ENCODE measurements at regions not wholly inside any gene's neighbourhood (a gene's known extent, or its start where the extent isn't known, plus 50 kb on each side); places are given as distances from the start of the nearest gene placed in this dataset.

DNA sequence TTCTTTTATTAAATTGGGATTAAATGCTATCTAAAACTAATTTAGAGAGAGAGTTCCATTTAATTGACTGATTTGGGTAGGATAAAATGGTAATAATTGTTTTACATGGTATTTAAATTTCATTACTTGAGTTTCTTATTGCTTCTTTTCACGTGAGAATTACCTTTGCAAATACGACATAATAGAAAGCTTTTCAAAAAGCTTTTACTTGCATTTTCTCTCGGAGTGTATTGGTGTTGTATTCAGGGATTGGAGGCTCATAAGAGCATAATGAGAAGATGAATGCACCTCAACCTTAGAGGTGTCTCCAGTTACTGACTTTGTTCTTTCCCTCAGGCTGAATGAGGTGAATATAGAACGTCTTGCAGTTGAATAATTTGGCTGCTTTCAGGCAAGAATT, 67.4 kb upstream of the CPHXL start:
- Histone ChIP-seq H3K9ac (ENCODE audit: low read length) (no peak overlapping the region), H3K4me3 (ENCODE audit: low read length) (no peak overlapping the region)
- no CpG with 5 or more reads among the region's 4 CpGs for WGBS (ENCODE audit: extremely low coverage, insufficient coverage, low lambda C conversion rate)

DNA sequence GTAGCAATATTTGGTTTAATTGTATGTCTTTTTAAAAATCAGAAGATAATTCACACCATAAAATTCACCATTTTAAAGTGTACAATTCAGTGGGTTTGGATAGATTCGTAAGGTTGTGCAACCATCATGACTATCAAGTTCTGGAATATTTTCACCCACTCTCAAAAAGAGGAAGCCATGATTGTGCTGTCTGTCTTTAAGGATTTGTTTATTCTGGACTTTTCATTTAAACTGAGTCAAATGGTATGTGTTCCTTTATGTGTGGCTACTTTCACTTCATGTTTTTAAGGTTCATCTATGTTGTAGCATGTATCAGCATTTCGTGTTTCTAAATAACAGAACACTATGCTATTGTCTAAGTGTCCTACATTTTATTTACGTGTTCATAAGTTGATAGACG, 68.1 kb upstream of the CPHXL start:
- no peak overlapping the region for H2BK15ac ChIP-seq (replicated peaks; ENCODE audit: low read depth)
- H3K4ac ChIP-seq (ENCODE audit: low read depth, low read length), result no peak overlapping the region
- no peak overlapping the region for H3K27ac ChIP-seq (ENCODE audit: low read depth, low read length)
- H3K27me3 ChIP-seq (ENCODE audit: insufficient read depth, low read length, poor library complexity), result no peaks in the 10 kb centered on the region
- H3K18ac ChIP-seq (ENCODE audit: low read length), result no peak overlapping the region
- WGBS (ENCODE audit: extremely low coverage, insufficient coverage, low lambda C conversion rate), result no CpG with 5 or more reads among the region's 4 CpGs
- no peak overlapping the region for H3K4me3 ChIP-seq (ENCODE audit: low read length)
- no peak overlapping the region for H3K56ac ChIP-seq (ENCODE audit: low read length)
- H2AK5ac ChIP-seq (ENCODE audit: low read length), result no peak overlapping the region
- H3K79me1 ChIP-seq (ENCODE audit: low read length), result no peaks in the 10 kb centered on the region
- no peaks in the 10 kb centered on the region for H3K4me1 ChIP-seq (ENCODE audit: control insufficient read depth, low read depth, low read length)
- no peak overlapping the region for H3K9ac ChIP-seq (ENCODE audit: low read length)
- no peak overlapping the region for H3K23ac ChIP-seq (ENCODE audit: low read length)
- no peaks in the 10 kb centered on the region for H3K36me3 ChIP-seq (ENCODE audit: control insufficient read depth, insufficient read depth, low read length)
- no peak overlapping the region for H4K5ac ChIP-seq (ENCODE audit: low read length)
- no peak for DNase-seq
- no peak overlapping the region for H3K4me2 ChIP-seq (ENCODE audit: low read length)
- H4K8ac ChIP-seq (ENCODE audit: low read depth, low read length), result no peak overlapping the region
- H3K79me2 ChIP-seq (ENCODE audit: control insufficient read depth, insufficient read depth, low read length), result no peaks in the 10 kb centered on the region
- H2BK5ac ChIP-seq (ENCODE audit: low read length), result no peak overlapping the region
- H2BK120ac ChIP-seq (ENCODE audit: low read depth, low read length), result no peak overlapping the region

More for the DNA sequence above, 67.4 kb upstream of the CPHXL start:
- Histone ChIP-seq H2AK5ac (ENCODE audit: low read length) (no peak overlapping the region), H2BK15ac (replicated peaks; ENCODE audit: low read depth) (no peak overlapping the region), H2BK120ac (ENCODE audit: low read depth, low read length) (no peak overlapping the region), H3K4me2 (ENCODE audit: low read length) (no peak overlapping the region), H4K8ac (ENCODE audit: low read depth, low read length) (no peak overlapping the region), H3K79me2 (ENCODE audit: control insufficient read depth, insufficient read depth, low read length) (no peaks in the 10 kb centered on the region), H2BK5ac (ENCODE audit: low read length) (no peak overlapping the region), H3K4ac (ENCODE audit: low read depth, low read length) (no peak overlapping the region), H3K79me1 (ENCODE audit: low read length) (no peaks in the 10 kb centered on the region), H3K27ac (ENCODE audit: low read depth, low read length) (no peak overlapping the region), H3K36me3 (ENCODE audit: control insufficient read depth, insufficient read depth, low read length) (no peaks in the 10 kb centered on the region), H3K56ac (ENCODE audit: low read length) (no peak overlapping the region), H3K23ac (ENCODE audit: low read length) (no peak overlapping the region), H4K5ac (ENCODE audit: low read length) (no peak overlapping the region), H3K27me3 (ENCODE audit: insufficient read depth, low read length, poor library complexity) (no peaks in the 10 kb centered on the region), H3K4me1 (ENCODE audit: control insufficient read depth, low read depth, low read length) (no peaks in the 10 kb centered on the region), H3K18ac (ENCODE audit: low read length) (no peak overlapping the region)
- DNase-seq, result no peak

DNA sequence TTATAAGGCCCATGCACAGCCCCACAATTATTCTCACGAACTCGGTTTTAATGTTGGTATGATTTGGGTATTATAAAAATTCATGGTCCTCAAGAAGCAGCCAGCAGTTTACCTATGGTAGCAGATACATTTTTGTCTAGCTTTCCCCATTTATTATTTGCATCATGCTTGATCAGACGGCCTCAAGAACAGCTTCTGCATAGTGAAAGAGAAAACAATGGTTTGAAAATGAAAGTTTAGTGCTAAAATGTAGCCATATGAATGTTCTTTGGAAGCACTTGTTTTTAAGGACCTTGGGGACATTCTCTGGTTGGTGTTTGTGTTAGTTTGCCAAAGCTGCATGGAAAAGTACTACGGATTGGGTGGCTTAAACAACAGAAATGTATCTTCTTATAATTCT, 72.4 kb upstream of the CPHXL start:
- no CpG with 5 or more reads among the region's 4 CpGs for WGBS (ENCODE audit: extremely low coverage, insufficient coverage, low lambda C conversion rate)

DNA sequence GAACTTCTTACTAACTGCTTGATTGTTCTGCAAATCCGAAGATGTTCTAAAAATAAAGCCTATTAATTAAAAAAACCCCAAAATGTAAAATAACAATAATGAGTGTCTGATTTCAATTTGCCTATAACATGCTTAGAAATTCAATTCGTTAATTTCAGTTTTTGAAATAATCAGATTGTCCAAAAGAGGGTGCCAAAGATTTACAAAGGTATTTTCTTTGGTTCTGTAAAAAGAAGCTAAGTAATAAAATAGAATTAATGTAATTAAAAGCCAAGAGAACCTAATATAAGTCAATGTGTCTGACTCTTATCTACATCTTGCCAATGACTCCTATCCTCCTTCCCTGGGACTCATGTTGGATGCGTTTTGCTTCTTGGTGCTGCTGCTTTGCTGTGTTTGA, 75.0 kb upstream of the CPHXL start:
- H2AK5ac ChIP-seq (ENCODE audit: low read length), result no peak overlapping the region
- H3K23ac ChIP-seq (ENCODE audit: low read length), result no peak overlapping the region
- no peak overlapping the region for H3K4me3 ChIP-seq (ENCODE audit: low read length)
- no peak overlapping the region for H3K27ac ChIP-seq (ENCODE audit: low read depth, low read length)
- no peaks in the 10 kb centered on the region for H3K27me3 ChIP-seq (ENCODE audit: insufficient read depth, low read length, poor library complexity)
- H3K9ac ChIP-seq (ENCODE audit: low read length), result no peak overlapping the region
- DNase-seq, result no peak
- H3K36me3 ChIP-seq (ENCODE audit: control insufficient read depth, insufficient read depth, low read length), result no peaks in the 10 kb centered on the region
- no peak overlapping the region for H2BK120ac ChIP-seq (ENCODE audit: low read depth, low read length)
- no peak overlapping the region for H3K18ac ChIP-seq (ENCODE audit: low read length)
- no peaks in the 10 kb centered on the region for H3K79me2 ChIP-seq (ENCODE audit: control insufficient read depth, insufficient read depth, low read length)
- H2BK5ac ChIP-seq (ENCODE audit: low read length), result no peak overlapping the region
- H3K4ac ChIP-seq (ENCODE audit: low read depth, low read length), result no peak overlapping the region
- H3K56ac ChIP-seq (ENCODE audit: low read length), result no peak overlapping the region
- WGBS (ENCODE audit: extremely low coverage, insufficient coverage, low lambda C conversion rate), result no CpG with 5 or more reads among the region's 3 CpGs
- H3K79me1 ChIP-seq (ENCODE audit: low read length), result no peaks in the 10 kb centered on the region
- no peak overlapping the region for H4K8ac ChIP-seq (ENCODE audit: low read depth, low read length)
- H2BK15ac ChIP-seq (replicated peaks; ENCODE audit: low read depth), result no peak overlapping the region
- no peak overlapping the region for H3K4me2 ChIP-seq (ENCODE audit: low read length)
- no peak overlapping the region for H4K5ac ChIP-seq (ENCODE audit: low read length)
- H3K4me1 ChIP-seq (ENCODE audit: control insufficient read depth, low read depth, low read length), result no peaks in the 10 kb centered on the region

More for the DNA sequence above, 72.4 kb upstream of the CPHXL start:
- no peaks in the 10 kb centered on the region for H3K36me3 ChIP-seq (ENCODE audit: control insufficient read depth, insufficient read depth, low read length)
- H2BK5ac ChIP-seq (ENCODE audit: low read length), result no peak overlapping the region
- H3K9ac ChIP-seq (ENCODE audit: low read length), result no peak overlapping the region
- H2AK5ac ChIP-seq (ENCODE audit: low read length), result no peak overlapping the region
- H4K8ac ChIP-seq (ENCODE audit: low read depth, low read length), result no peak overlapping the region
- no peak overlapping the region for H3K23ac ChIP-seq (ENCODE audit: low read length)
- H3K27me3 ChIP-seq (ENCODE audit: insufficient read depth, low read length, poor library complexity), result no peaks in the 10 kb centered on the region
- H3K4me1 ChIP-seq (ENCODE audit: control insufficient read depth, low read depth, low read length), result no peaks in the 10 kb centered on the region
- no peaks in the 10 kb centered on the region for H3K79me2 ChIP-seq (ENCODE audit: control insufficient read depth, insufficient read depth, low read length)
- no peak overlapping the region for H3K27ac ChIP-seq (ENCODE audit: low read depth, low read length)
- H2BK15ac ChIP-seq (replicated peaks; ENCODE audit: low read depth), result no peak overlapping the region
- no peak overlapping the region for H3K56ac ChIP-seq (ENCODE audit: low read length)
- no peak overlapping the region for H4K5ac ChIP-seq (ENCODE audit: low read length)
- H2BK120ac ChIP-seq (ENCODE audit: low read depth, low read length), result no peak overlapping the region
- no peak overlapping the region for H3K4me3 ChIP-seq (ENCODE audit: low read length)
- H3K18ac ChIP-seq (ENCODE audit: low read length), result no peak overlapping the region
- H3K79me1 ChIP-seq (ENCODE audit: low read length), result no peaks in the 10 kb centered on the region
- no peak for DNase-seq
- H3K4ac ChIP-seq (ENCODE audit: low read depth, low read length), result no peak overlapping the region
- H3K4me2 ChIP-seq (ENCODE audit: low read length), result no peak overlapping the region

DNA sequence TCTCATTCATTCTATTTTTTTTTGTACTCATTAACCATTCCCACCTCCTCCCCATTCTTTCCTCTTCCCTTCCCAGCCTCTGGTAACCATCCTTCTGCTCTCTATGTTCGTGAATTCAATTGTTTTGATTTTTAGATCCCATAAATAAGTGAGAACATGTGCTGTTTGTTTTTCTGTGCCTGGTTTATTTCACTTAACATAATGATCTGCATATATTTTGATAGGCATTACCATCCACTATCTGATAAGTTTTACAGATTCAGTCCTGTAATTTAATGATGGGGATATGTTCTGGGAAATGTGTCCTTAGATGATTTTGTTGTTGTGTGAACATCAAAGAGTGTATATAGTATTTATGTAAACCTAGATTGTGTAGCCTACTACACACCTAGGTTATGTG, 77.5 kb upstream of the CPHXL start:
- no peak for DNase-seq
- H3K9ac ChIP-seq (ENCODE audit: low read length), result no peak overlapping the region
- no peak overlapping the region for H3K4ac ChIP-seq (ENCODE audit: low read depth, low read length)
- no peak overlapping the region for H3K27ac ChIP-seq (ENCODE audit: low read depth, low read length)
- no peak overlapping the region for H3K4me3 ChIP-seq (ENCODE audit: low read length)
- no peak overlapping the region for H2BK5ac ChIP-seq (ENCODE audit: low read length)
- no peak overlapping the region for H3K18ac ChIP-seq (ENCODE audit: low read length)
- no peak overlapping the region for H3K23ac ChIP-seq (ENCODE audit: low read length)
- no peak overlapping the region for H2BK15ac ChIP-seq (replicated peaks; ENCODE audit: low read depth)
- no peaks in the 10 kb centered on the region for H3K79me2 ChIP-seq (ENCODE audit: control insufficient read depth, insufficient read depth, low read length)
- no peaks in the 10 kb centered on the region for H3K36me3 ChIP-seq (ENCODE audit: control insufficient read depth, insufficient read depth, low read length)
- no peak overlapping the region for H3K56ac ChIP-seq (ENCODE audit: low read length)
- no peaks in the 10 kb centered on the region for H3K79me1 ChIP-seq (ENCODE audit: low read length)
- no peak overlapping the region for H4K8ac ChIP-seq (ENCODE audit: low read depth, low read length)
- H4K5ac ChIP-seq (ENCODE audit: low read length), result no peak overlapping the region
- H2AK5ac ChIP-seq (ENCODE audit: low read length), result no peak overlapping the region
- no CpG with 5 or more reads among the region's 1 CpG for WGBS (ENCODE audit: extremely low coverage, insufficient coverage, low lambda C conversion rate)
- no peaks in the 10 kb centered on the region for H3K4me1 ChIP-seq (ENCODE audit: control insufficient read depth, low read depth, low read length)
- no peak overlapping the region for H3K4me2 ChIP-seq (ENCODE audit: low read length)
- H2BK120ac ChIP-seq (ENCODE audit: low read depth, low read length), result no peak overlapping the region
- no peaks in the 10 kb centered on the region for H3K27me3 ChIP-seq (ENCODE audit: insufficient read depth, low read length, poor library complexity)

DNA sequence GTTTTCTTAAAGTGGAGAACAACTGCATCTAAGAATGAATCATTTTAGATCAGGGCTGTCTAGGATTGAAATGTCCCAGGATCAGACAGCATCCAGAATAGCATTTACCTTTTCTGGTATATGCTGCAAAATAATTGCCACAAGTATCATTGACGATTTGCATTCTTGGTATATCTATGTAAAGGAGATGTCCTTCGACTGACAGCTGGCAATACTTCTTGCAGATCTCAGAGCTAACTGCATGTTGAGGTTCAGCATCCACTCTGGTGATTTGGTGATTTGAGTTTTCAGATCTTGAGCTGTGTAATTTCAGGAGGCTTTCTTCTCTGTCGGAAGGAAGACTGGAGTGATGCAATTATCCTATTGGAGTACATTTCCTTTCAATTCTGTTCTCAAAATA, 78.1 kb upstream of the CPHXL start:
- H3K18ac ChIP-seq (ENCODE audit: low read length), result no peak overlapping the region
- H3K56ac ChIP-seq (ENCODE audit: low read length), result no peak overlapping the region
- H3K79me1 ChIP-seq (ENCODE audit: low read length), result no peaks in the 10 kb centered on the region
- H3K36me3 ChIP-seq (ENCODE audit: control insufficient read depth, insufficient read depth, low read length), result no peaks in the 10 kb centered on the region
- H3K4ac ChIP-seq (ENCODE audit: low read depth, low read length), result no peak overlapping the region
- H2BK120ac ChIP-seq (ENCODE audit: low read depth, low read length), result no peak overlapping the region
- H4K8ac ChIP-seq (ENCODE audit: low read depth, low read length), result no peak overlapping the region
- no peak for DNase-seq
- no peak overlapping the region for H3K23ac ChIP-seq (ENCODE audit: low read length)
- no peak overlapping the region for H3K4me2 ChIP-seq (ENCODE audit: low read length)
- no peak overlapping the region for H3K27ac ChIP-seq (ENCODE audit: low read depth, low read length)
- H4K5ac ChIP-seq (ENCODE audit: low read length), result no peak overlapping the region
- WGBS (ENCODE audit: extremely low coverage, insufficient coverage, low lambda C conversion rate), result no CpG with 5 or more reads among the region's 3 CpGs
- no peak overlapping the region for H2BK15ac ChIP-seq (replicated peaks; ENCODE audit: low read depth)
- H3K79me2 ChIP-seq (ENCODE audit: control insufficient read depth, insufficient read depth, low read length), result no peaks in the 10 kb centered on the region
- H2AK5ac ChIP-seq (ENCODE audit: low read length), result no peak overlapping the region
- no peak overlapping the region for H3K9ac ChIP-seq (ENCODE audit: low read length)
- no peaks in the 10 kb centered on the region for H3K27me3 ChIP-seq (ENCODE audit: insufficient read depth, low read length, poor library complexity)
- no peak overlapping the region for H3K4me3 ChIP-seq (ENCODE audit: low read length)
- H2BK5ac ChIP-seq (ENCODE audit: low read length), result no peak overlapping the region
- no peaks in the 10 kb centered on the region for H3K4me1 ChIP-seq (ENCODE audit: control insufficient read depth, low read depth, low read length)
